GM19239 (cell line): ENCODE measurements at regions not wholly inside any gene's neighbourhood (a gene's known extent, or its start where the extent isn't known, plus 50 kb on each side); places are given as distances from the start of the nearest gene placed in this dataset.

Experiments used
- DNase-seq: peaks from one replicate; pipeline ENCODE4 v3.0.0; 2011; ENCODE audit warnings: low spot score; ENCODE audit not compliant: insufficient read length
- FAIRE-seq: peaks from 2 replicates; lab custom pipeline; 2011; peaks lifted over from hg19 to GRCh38; lab: Jason Lieb, UNC

DNA sequence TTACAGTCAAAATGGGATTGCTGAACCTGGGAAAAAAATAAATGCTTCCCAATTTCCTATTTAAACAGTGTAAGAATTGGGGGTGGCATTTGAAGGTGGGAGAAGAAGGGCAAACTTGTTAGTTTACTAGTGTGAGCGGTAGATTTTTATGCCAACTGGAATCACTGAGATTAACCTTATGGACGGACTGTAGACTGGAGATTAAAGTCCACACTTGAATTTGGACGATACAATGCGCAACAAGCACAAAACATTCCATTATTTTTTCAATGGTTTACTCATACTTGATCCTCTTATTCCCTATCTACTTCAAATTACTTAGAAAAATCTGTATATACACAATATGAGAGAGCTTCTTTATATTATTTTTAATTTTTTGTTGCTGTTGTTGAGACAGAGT lies 269.6 kb upstream of the KLF14 start:
- DNase-seq = no peak
- FAIRE-seq = no peak

DNA sequence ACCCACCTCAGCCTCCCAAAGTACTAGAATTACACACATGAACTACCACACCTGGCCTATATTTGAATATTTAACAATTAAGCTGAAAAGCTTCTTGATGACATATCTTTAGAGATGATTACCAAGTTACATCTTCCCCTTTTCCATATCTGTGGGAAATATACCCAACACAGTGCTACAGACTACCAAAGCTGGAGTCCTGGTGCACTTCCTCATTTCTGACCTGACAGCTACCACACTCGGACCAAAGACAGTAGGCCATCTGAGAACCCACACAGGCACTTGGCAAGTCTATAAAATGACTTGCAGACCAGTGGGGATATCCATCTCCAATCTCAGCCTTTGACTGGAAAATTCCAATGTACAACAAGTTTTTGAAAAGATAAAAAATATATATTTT lies 270.4 kb upstream of the KLF14 start:
- DNase-seq (no peak), FAIRE-seq (peak; percentile 73)

DNA sequence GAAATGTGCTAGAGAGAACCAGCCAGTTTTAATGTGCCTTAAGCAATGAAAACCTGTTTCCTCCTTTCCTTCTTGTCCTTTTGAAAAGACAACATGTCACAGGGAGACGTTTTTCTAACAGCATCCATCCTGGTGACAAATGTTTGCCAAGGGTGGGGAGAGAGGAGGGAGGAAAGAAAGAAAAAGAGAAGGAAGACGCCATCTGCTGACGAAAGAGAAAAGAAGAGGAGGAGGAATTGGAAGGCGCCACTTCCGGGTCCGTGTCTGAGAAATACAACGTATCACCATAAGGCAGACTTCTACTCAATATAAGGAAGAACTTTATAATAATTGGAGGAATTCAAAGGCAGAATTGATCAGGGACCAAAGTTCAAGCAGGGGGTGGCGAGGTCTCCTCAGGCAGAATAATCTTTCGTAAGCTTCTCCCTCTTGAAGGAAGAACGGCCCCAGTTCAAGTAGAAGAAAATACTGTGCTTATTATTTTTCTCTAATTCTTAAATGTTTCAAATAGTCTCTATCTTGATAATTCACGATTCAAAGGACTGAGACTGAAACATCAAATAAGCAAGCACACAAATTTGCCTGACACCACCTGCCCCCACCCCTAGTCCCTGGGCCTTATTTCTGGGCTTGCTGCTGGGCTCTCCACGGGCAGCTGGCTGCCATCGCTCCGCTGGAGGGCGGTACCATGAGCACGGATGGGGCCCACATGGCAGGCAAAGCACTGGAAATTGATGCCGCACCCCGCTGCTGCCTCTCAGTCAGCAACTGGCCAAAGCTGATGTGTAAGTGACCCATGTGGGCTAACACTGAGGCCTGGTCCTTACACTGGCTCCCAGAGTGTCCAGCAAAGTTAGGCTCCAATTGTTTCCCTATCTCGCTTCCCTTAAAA lies 273.7 kb upstream of the KLF14 start:
- no peak for DNase-seq
- FAIRE-seq = peak; percentile 97

DNA sequence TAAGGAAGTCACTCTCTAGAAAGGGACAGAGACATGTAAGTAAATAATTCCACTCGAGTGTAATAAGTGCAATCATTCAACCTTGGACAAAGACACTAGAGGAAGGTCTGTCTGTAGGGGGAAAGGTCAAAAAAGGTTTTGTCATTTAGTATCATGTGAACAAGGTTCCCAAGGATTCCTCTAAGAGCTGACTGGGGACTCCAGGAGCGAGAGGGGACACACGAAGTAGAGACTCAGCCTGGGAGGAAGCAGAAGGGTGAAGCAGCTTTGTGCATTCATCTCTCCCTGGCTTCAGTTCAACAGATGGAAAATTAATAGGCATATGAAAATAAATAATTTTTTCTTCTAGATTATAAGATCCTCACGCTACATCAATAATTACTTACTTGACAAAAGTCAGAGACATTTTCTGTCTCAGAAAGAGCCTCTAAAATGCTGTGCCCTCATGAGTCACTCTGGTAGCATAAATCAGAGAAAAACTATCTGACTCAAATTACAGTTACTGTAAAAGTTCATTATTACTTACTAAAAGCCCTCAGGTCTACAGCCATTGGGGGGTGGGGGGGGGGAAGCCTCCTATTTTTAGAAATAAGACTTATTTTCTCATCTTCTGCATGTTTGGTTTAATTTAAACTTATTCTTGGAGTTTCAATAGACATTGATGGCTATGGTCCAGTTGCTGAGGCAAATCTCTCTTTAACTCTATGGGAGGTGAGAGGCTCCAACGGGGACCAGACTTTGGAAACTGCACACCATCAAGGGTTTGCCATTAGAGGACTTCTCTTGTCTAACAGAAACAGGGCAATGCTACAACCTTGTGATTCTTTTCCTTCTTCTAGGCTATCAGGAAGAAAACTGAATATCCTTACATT lies 275.1 kb upstream of the KLF14 start:
- no peak for DNase-seq
- peak; percentile 81 for FAIRE-seq

DNA sequence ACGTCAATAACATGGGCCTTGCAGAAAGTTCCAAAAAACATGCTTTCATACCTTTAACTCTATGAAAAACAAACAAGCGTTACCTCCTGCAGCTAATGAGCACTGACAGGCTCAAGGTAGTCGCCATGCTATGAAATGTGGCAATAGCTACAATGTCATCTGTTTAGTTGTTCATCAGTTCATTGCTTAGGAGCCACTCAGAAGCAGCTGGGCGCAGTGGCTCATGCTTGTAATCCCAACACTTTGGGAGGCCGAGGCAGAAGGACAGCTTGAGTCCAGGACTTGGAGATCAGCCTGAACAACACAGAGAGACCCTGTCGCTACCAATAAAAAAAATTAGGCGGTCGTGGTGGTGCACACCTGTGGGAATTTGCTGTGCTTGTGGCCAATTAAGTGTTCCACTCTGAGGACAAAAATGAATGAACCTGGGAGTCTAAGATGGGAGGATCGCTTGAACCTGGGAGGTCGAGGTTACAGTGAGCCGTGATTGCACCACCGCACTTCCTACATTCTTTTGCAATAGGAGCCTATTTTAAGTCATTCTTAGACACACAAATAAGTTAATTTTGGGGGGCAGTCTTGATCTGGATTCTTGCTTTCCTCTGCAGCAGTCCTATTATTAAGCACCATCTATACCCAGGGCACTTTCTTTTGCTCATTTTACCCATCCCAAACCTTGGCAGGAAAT lies 276.2 kb upstream of the KLF14 start:
- FAIRE-seq = peak; percentile 75

DNA sequence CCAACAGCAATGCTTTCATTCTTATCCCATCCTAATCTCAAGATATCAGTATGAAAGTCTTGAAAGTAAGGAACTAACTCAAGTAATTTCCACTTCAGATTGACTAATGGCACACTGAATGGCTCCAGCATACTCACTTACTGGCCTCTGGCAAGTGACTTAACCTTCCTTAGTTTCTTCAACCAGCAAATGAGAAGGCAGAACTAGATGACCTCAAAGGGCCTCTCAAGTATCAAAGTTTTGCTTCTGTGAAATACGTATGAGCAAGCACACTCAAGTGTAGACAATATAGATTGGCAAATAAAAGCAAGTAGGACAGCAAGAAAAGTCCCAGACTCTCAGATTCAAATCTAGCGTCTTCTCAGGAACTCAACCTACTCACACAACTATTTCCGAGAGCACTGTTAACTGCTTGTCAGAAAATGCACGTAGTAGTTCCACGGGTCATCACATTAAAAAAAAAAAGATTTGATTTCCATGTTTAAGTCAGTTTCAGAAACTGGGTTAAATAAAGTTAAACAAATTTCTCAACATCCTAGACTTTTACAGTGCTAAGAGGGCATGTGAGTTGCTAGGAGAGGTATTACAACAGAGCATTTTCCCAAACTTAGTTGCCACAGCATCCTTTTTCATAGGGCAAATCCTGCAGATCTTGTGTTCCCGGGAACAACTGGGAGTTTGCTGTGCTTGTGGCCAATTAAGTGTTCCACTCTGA lies 276.9 kb upstream of the KLF14 start:
- DNase-seq (no peak), FAIRE-seq (peak; percentile 78)

More for the DNA sequence above, 276.2 kb upstream of the KLF14 start:
- DNase-seq = no peak

DNA sequence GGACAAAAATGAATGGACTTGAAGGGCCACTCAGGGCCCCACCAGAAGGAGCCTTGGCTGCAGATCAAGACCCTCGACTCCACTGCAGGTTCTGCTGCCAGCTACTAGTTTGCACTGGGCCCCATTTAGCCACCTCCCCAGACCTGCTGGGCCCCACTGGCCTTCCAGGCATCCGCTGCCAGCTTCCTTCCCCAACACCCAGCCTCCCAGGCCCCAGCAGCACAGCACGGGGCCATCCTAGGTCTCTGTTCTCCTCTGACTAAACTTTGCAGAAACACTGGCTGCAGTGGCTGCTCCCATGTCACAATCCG lies 277.4 kb upstream of the KLF14 start:
- FAIRE-seq = no peak
- no peak for DNase-seq

DNA sequence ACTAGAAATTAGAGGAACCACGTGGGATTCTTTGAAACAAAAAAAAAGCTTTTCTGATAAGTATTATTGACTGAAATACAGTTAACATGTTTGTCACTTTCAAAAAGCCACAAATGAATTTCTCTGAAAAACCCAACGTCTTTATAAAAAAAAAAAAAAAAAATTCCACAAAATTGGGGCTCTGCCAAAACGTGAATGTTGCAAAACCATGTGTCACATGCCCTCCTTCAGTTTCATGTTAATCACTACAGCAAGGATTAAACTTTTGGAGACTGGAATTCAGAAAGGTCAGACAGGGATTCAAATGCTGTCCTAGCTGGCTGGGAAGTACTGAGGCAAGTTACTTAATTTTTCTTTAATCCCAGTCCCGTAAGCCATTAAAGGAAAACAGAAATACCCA lies 278.0 kb upstream of the KLF14 start:
- DNase-seq = no peak
- FAIRE-seq = no peak

DNA sequence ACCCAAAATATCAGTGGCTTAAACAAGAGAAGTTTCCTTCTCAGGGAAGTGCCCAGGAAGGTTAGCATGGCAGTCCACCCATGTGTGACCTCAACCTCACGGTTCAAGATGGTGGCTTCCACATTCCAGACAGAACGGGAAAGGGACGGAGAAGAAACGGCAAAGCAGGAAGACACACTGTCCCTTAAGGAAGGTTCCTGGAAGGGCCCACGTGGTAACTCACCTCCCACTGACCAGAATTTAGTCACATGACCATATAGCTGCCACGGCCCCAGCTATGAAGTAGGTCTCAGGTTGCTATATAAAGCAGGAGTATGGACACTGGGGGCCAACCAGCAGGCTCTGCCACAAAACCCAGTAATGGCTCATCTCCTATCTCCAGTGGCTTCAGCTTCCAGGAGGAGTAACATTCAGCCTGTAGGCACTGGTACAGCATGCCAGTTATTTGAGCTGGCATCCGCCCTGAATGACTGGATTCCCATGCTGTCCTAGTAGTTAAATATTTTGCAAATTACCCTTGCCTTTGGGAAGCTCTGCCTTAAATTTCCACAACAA lies 278.5 kb upstream of the KLF14 start:
- DNase-seq (no peak), FAIRE-seq (peak; percentile 56)

DNA sequence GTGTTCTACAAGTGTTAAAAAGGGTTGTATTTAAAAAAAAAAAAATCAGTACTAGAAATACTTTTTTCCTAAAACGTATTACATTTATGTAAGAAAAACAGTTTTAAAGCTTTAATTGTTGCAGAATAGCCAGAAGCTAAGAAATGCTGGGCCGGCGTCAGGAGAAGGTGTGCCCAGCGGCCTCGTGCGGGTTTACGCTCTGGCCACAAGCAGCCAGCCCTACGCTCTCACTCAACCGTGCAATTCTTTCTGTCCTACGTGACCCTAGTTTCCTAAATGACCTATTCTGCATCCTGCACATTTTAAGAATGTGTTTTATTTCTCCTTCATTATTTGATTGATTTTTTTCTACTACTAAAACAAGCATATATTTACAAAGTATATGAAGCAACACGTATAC lies 279.7 kb upstream of the KLF14 start:
- DNase-seq = no peak
- no peak for FAIRE-seq

DNA sequence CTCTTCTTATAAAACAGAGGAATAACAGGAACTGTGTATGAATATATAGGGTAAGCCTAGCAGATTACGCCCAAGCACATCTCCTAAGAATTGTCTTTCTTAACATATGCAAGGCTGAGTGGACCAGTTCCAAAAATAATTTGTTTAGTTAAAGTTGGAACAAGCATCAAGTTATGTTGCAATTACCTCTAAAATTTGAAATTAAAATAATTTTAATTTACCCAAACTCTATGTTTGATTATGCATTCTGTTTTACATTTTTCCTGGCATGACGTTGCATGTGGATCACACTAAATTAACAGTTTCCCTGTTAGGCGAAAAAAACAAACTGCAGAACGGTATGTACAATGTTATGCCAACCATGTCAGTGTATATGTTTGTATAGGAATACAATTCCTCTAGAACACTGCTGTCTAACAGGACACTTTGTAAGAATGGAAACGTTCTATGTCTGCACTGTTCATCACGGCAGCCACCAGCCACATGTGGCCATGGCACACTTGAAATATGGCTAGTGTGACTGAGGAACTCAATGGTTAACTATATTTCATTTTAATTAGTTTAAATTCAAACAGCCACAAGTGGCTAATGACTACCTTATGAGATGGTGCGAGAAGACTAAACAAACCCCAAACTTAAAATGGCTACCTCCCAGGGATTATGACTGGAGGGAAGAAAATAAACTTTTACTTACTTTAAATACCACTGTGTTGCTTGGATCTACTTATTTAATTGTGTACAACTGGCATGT lies 281.1 kb upstream of the KLF14 start:
- DNase-seq (no peak), FAIRE-seq (no peak)

DNA sequence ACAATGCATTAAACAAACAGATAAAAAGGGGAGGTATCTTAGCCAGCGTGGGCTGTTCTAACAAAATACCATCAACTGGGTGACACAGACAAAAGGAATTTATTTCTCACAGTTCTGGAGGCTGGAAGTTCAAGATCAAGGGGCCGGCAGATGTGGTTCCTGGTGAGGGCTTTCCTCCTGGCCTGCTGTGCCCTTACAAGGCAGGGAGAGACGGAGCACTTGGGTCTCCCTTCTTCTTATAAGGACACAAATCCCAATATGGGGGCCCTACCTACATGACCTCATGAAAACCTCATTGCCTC lies 281.6 kb upstream of the KLF14 start:
- FAIRE-seq (no peak), DNase-seq (no peak)

DNA sequence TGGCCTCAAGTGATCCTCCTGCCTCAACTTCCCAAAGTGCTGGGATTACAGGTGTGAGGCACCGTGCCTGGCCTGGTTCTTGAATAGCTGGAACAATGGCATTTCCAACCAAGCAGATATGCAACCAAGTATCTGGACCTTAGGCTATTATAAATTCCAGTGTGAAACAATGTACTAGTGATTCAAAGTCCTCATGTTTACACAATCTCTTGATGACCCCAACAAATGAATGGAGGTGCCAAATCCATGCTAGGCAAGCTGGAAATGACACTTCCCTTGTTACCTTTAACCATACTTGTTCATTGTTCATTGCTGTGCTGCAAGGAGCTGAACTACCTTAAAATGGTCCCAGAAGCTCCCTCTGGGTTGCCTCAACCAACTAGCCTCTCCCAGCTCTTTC lies 282.2 kb upstream of the KLF14 start:
- DNase-seq (no peak), FAIRE-seq (no peak)

DNA sequence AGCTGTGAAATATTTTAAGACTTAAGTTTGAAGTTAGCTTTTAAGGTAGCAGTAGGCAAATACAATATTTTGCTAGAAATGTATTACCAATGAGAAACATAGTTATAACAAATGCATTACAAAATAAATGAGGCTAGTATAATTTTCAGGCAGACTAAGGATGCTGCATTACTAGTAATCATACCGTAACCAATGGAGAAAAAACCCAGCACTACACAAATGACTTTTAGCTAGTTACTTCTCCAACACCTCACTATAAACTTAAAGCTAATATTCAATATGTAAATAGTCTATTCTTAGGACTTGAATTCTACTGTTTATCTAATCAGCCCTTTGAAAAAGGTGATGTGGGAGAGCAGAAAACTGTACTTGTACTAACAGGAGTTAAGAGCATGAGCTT lies 285.3 kb upstream of the KLF14 start:
- no peak for DNase-seq
- FAIRE-seq = no peak

DNA sequence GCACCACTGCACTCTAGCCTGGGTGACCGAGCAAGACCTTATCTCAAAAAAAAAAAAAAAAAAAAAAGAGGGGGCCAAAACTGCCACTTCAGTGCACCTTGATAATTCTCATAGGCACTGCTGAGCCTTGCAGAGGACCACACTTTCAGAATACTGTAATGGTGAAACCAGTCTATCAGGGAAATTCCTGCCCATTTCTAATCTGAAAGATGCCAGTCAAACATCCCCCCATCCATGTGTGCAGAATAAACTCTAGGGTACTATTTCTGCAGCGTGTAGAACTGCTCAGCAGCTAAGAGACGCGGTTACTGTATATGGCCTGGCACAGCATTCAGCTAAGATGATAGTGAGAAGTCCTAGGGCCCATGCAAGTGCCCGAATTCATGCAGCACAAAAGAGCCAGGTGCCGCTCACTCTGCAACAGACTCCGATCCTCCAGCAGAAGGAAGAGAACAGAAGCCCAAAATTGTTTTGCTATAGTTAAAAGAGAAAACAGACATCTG lies 286.8 kb upstream of the KLF14 start:
- FAIRE-seq (no peak), DNase-seq (no peak)

DNA sequence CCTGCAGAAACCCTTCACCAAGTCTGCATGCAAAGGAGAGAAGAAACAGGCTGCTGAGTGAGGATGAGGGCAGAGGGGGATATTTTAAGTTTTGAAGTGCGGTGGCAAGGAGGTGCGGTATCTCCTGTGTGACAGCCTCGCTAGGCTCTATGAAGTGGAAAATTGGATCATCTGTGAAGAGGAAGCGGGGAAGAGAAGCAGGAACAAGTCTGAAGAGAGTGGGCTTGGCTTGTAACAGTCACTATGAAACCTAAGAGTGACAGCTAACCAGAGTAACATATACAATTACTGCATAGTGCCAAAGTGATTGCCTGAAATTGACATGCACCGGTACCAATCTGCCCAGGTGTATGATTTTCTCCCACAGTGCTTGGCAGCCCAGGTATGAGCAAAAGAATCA lies 287.5 kb upstream of the KLF14 start:
- FAIRE-seq (no peak), DNase-seq (no peak)

DNA sequence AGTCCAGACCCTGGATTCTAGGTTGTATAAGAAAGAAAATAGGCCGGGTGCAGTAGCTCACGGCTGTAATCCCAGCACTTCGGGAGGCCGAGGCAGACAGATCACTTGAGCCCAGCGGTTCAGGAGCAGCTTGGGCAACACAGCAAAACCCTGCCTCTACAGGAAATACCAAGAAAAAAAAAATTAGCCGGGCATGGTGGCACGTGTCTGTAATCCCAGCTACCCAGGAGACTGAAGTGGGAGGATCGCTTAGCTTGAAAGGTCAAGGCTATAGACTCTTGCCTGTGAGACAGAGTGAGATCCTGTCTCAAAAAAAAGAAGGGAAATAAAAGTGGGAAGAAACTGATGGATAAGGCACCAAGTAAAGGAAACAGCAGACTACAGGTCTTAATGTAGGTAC lies 287.9 kb upstream of the KLF14 start:
- DNase-seq (no peak), FAIRE-seq (peak; percentile 76)

DNA sequence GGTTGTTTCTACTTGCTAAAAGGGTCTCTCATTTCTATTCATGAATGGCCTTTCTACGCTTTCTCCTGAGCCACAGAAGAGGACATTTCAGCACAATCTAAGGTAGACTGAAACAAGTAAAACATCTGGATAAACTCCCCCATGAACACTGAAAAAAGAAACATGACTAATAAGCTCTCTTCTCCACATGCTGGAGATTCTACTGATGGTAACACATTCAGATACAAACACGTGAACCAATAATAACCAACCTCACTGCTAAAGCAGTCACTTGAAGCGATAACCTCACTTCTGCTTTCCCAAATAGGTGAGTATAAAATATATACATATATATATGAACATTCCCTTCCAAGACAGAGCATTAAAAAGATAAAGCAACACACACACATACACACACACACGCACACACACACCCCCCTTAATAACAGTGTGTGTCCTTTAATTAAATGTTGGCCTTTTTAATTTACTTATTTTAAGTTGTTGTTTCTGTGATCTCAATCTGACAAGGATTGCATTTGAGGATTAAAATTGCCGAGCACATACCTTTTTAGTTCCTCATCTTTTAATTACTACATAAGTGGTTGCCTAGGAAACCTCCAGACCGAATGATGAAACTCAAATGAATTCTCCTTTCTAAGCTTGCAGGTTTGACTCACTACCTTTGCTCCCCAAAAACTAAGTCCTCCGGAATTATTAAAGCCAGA lies 292.4 kb upstream of the KLF14 start:
- DNase-seq (no peak), FAIRE-seq (peak; percentile 74)

DNA sequence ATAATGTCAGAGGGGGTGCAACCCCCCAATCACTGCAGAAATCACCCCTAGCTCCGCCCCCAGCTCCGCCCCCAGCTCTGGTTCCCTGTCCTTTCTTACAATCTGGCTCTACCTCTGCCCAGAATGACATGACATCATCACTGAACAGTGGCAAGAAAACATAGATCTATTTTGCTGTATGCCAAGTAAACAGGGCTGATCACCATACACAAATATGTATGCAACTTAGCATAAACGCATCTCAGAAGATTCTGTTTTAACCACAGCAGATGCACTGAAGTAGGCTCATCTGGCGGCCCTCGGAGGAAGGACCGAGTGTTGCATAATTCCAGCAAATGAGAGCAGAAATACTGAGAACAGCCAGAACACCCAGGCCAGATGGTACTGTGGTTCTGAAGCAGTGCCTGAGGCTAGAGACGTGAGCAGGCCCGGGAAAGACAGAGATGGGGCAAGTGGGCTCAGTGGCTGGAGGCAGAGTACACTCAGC lies 293.3 kb upstream of the KLF14 start:
- peak; percentile 73 for FAIRE-seq
- no peak for DNase-seq
